HG03469 (cell line): ENCODE measurements at regions not wholly inside any gene's neighbourhood (a gene's known extent, or its start where the extent isn't known, plus 50 kb on each side); places are given as distances from the start of the nearest gene placed in this dataset.

Experiments used
- ATAC-seq: cut with Tn5 transposase; IDR thresholded peaks from one replicate; pipeline ENCODE4 v1.9.1; 2021; ENCODE audit warnings: mild to moderate bottlenecking, moderate library complexity, moderate number of reproducible peaks; ENCODE audit not compliant: unreplicated experiment

DNA sequence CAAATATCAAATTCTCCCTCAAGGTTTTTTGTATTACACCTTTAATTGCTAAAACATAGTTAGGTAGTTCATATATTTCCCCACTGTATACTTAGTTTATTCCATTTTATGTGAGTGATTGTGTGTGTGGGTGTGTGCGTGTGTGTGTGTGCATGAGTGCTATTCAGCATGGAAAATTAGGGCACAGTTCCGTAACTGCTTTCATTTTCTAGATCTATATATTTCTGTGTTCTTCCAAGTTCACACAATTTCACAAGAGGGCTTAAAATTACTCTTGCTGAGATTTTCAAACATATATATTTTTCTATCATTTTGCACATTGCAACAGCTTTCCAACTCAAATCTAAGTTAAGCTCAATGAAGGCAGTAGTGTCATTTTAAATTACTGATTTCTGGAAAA is 782.9 kb upstream of the SOX9 start:
- ATAC-seq, result no peak

DNA sequence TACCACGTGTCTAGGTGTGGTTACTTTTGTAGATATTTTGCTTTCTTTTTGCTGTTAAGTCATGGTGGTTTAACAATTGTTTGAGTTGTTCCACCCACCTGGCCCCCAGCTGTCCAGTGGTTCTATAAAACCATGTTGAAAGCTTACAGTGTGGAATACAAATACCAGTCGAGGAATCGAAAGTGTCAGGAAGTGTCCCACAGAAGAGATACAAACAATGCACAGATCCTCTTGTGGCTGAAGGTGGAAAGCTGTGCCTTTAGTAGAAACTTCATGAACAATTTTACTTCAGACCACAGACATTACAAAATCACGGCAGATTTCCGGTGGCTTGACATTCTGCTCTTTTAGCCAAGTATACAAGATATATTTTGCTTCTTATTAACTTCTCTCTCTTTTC is 782.4 kb upstream of the SOX9 start:
- ATAC-seq, result no peak

DNA sequence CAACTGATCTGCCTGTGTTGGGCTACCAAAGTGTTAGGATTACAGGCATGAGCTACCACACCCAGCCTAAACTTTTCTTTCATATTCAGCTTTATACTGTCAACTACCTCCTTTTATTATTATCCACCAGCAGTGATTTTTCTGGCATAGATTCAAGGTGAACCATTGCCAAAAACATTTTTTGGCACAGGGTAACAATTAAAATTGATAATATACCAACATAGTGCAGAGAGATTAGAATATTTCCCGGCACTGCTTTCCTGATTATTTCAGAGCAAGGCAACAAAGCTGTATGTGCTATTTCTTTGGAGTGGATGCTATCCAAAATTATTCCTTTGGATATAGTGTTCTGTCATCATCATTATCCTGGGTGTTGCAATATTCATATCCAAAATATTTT is 781.6 kb upstream of the SOX9 start:
- no peak for ATAC-seq

DNA sequence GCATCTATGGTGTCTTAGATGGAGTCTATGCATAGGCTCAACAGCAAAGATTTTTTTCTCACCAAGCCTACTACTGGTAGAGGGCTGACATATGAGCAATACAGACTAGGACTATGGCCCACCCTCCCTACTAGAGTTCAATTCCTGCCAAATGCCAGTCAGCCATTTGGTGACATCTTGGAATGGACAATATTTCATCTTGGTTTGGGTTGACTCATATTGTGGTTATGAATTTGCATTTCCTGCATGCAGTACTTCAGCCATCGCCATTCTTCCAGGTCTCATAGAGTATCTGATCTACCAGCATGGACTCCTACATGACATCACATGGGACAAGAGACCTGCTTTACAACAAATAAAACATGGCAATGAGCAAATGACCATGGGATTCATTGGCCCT is 778.1 kb upstream of the SOX9 start:
- no peak for ATAC-seq

DNA sequence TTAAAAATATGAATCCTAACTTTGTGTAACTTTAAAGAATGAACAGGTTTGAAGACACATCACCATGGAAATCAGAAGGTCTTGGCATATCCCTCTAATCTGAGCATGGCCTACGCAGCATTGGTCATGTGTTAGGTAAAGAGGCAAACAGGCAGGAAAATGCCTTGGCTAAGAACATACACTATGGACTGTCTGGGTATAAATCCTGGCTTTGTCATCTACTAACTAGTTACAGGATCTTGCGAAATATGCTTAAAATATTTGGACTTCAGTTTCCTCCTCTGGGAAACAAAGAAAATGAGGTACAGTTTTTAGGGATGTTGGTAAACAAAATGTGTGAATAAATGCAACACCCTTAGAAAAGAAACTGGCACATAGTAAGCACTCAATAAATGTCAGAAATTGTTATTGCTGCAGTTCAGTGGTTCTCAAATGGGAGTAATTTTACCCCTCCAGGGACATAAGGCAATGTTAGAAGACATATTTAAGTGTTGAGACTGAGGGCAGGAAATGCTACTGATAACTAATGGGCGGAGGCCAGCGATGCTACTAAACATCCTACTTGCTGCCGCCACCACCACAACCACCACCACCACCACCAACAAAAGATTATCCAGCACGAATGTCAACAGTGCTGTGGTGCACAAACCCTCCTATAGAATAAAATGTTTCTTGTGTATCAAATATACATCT is 770.8 kb upstream of the SOX9 start:
- ATAC-seq, result no peak

DNA sequence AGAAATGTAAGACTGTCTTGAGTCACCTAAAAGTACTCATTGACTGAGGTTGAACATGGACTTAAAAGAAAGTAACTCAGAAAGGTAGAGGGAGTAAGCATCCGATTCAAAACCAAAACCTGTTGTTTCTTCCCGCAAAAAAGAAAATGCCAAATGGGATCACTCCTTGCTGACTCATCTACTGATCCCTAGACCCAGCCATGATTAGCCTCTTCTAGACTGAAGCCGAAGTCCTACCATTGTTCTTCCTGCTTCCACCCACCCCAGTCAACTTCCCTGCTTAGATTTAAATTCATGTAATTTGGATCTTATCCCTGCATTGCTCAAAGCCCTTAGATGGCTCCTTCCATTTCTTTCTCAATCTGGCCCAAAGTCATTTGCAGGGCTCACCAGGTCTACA is 760.5 kb upstream of the SOX9 start:
- ATAC-seq, result no peak

DNA sequence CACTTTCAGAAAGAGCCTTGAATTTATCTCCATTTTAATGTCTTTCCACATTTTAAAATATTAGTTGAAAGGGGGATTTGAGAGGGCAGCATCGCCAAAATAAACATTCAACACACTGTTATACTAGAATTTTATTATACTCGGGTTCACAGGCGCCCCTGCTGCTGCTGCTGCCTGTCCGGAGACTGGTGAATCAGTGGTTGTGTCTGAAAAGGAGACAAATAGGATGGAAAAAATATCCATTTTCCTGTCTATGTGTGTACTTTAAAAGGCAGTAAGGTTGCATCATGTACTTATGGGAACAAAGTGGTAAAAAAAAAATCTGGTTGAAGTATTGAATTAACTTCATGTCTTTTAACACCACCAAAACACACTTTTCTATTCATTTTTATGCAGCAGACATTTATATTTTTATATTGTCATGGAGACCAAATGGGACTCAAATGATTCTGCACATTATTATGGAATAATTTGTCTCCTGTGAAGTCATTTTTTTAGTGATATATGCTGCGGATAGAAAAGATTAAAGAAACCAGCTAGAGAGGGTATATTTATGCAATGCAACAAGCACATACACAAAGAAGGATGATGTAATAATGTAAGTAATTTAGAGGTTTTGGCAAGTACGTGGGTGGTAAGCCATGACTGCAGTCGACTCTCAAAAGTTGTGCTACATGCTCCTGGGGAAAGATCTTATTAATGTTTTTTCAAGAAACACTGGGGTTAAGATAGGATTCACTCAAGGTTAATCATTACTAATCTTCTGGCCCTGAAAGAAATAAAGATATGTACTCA is 759.0 kb upstream of the SOX9 start:
- no peak for ATAC-seq

DNA sequence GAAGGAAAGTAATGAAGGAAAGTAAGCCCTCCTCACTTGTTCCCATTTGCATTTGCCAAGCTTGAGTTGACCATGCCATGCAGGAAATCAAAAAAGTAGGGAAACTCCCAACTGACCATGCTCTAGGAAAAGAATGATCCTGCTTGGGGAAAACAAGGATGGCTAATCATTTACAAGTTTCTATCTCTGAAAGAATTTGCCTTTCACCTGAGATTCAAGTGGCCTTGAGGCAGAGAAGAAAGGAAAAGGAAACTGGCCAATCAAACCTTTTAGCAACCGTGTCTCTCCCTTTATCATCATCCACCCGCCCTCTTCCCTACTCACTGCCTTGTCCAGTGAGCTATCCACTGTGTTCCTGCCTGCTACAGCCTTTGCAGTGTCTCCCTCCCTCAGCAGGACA is 757.2 kb upstream of the SOX9 start:
- ATAC-seq, result no peak

- no peak for ATAC-seq
These were observed 749.0 kb upstream of the SOX9 start for GRCh38 chr17:71371809-71372208.

GRCh38 chr17:71375948-71376347 is 744.9 kb upstream of the SOX9 start:
- ATAC-seq, result no peak

GRCh38 chr17:71376933-71377332 is 743.9 kb upstream of the SOX9 start:
- ATAC-seq, result no peak

GRCh38 chr17:71378036-71378435 is 742.8 kb upstream of the SOX9 start:
- no peak for ATAC-seq

DNA sequence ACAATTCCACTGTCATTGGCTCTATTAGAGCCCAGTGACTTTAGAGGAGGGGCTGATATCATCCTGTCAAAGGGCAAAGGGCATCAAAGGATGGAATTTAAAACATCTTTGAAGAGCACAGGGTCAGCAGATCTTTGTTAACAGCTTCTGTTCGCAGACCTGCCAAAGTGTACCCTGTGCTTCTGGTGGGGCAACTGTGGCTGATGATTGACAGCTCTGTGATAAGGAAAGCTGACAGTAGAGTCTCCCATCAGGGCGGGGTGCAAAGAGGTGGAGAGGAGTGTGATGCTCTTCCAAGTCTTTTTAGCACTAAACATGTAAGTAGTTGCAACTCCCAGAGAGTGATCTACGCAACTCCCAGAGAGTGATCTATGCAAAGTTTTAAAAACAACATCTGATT is 742.1 kb upstream of the SOX9 start:
- no peak for ATAC-seq

DNA sequence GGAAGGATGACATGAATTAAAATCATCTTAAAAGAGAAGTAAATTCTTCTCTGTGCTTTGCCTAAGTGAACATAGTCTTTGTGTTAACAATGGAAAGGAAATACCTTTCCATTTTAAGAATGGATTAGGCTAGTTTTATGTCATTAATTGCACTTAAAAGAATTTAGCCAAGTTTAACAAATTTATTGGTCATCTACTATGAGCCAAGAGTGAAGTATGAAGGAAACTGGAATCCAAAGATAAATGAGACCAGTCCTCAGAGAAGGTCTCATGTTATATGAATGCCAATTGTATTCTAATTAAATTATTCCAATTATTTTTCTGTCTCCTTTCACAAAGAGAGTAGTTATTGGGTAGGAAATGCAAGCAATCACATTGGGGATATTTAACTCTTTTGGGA is 741.3 kb upstream of the SOX9 start:
- ATAC-seq, result no peak

DNA sequence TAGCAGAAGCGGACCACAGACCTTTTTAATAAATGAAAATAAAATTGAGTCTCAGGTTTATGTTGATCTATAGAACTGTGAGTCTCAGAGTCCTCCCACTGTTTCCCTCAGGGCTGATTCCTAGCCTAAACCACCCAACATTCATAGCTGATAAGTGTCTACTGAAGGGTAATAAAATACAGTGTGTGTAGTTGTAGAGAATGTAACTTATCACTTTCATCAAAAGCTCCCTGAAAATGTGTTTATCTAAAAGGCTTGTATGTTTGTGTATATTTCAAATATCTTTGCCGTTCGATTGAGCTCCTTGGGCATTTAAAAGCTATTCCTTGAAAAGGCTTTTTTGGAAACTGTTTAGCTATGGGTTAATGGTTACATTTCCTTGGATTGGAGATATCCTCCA is 740.3 kb upstream of the SOX9 start:
- ATAC-seq, result no peak

GRCh38 chr17:71380936-71381335 is 739.9 kb upstream of the SOX9 start:
- ATAC-seq, result no peak

DNA sequence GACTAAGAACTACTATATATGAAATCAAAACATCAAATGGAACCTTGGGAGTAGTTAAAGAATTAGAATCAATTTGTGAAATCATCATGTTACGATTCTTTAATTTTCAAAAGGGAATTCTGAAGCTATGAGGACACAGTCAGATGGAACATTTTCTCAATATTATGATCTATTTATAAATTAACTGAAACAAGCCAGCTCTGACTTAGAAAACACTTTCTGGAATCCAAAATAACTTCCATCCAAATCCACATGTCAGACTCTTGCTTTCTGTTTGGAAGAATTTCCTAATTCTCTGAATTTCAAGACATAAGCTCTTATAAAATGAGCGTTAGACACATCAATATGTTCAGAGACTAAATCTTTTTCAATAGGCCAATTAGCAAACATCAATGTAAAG is 737.7 kb upstream of the SOX9 start:
- ATAC-seq, result no peak

DNA sequence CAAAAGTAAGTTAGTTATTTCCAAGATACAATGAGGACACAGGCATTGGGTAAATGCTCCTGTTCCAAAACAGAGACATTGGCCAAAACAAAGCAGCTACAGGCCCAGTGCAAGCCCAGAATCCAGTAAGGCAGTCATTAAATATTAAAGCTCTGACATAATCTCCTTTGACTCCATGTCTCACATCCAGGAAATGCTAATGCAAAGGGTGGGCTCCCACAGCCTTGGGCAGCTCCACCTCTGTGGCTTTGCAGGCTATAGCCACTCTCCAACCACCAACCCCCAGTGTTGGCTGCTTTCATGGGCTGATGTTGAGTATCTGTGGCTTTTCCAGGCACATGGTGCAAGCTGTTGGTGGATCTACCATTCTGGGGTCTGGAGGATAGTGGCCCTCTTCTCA is 733.4 kb upstream of the SOX9 start:
- ATAC-seq, result no peak

GRCh38 chr17:71392715-71393567 is 727.9 kb upstream of the SOX9 start:
- no peak for ATAC-seq

GRCh38 chr17:71395901-71396300 is 724.9 kb upstream of the SOX9 start:
- no peak for ATAC-seq

DNA sequence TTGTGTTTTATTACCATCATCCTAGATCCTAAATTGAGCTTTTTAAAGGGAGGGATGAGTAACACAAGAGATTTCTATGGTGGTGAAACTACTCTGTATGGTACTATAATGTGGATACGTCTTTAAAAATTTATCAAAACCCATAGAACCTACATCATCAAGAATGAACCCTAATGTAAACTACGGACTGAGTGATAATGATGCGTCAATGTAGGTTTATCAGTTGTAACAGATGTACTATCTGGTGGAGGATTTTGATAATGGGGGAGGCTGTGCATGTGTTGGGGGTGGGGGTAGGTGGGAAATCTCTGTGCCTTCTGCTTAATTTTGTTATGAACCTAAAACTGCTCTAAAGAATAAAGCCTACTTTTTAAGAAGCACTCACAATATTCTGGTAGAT is 724.1 kb upstream of the SOX9 start:
- ATAC-seq, result no peak

DNA sequence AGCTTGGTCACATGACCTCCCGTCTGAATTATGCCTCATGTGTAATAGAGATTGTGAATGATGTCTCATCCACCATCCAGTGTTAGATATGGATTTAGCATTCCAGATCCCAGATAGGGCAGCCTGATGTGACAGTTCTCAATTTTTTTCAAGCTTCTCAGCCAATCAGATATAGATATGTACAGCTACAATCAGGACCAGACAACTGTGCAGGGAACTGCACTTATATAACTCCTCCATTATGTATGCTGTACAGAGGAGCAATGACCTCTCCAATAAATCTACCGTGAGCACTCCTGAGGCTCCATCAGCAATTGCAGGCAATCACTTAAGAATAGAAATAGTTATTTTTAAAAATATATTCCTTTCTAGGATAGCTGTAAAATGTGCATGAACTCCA is 722.8 kb upstream of the SOX9 start:
- ATAC-seq, result no peak
